ENCODE measurements at regions not wholly inside any gene's neighbourhood (a gene's known extent, or its start where the extent isn't known, plus 50 kb on each side); places are given as distances from the start of the nearest gene placed in this dataset.
"Not testable (repeated sequence)": the region's sequence is repeated elsewhere in the genome, so short reads cannot be mapped to it uniquely, and the experiment has no call there.

GRCh38 chr16:65725156-65725845 lies 603.4 kb upstream of the CDH11 start:
- no peak for DNase-seq (ENCODE audit: low read depth)

GRCh38 chr16:65722429-65722828 lies 600.6 kb upstream of the CDH11 start:
- DNase-seq (ENCODE audit: low read depth): no peak

GRCh38 chr16:65717846-65718245 lies 596.0 kb upstream of the CDH11 start:
- DNase-seq (ENCODE audit: low read depth): no peak

DNA sequence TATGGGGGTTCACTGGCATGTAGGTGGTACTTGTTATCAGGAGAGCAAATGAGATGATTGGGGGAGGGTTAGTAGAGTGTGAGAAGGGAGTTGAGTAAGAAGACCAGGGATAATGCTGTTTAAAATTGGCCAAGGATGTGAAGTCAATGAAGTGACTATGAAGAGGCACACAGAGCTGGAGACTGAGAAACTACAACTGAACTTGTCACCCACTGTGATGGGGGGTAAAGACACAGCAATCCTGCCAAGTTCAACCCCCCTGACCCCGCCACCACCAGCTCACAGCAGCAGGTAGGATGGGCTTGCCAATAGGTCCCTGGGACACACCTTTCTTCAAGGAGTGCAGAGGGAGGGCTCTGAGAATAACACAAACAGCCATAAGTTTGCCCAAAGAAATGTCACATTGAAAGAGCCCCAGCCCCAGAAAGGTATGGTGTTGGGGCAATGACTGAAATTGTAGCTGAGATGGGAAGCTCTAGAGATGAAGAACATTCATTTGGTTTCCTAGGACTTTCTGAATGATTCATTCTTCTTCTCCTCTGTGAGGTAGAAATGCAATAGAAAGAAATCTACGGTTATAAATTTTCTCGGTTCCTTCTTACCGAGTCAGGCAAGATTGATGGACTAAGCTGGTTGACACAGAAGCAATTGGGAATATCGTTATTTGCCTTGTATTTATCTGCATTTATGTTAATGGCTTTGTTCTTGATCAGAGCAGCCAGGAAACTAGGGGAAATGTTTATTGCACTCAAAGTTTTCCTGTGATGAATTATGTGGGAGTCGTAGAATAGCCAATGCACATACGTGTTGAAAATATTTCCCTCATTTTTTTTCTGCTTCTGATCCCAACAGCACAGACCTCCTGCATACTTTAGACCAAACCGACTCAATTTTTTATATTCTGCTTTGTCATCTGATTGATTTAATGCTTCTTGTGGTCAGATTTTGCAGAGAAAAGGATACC lies 595.2 kb upstream of the CDH11 start:
- DNase-seq (ENCODE audit: low read depth): no peak

- DNase-seq (ENCODE audit: low read depth): no peak
These were observed 591.4 kb upstream of the CDH11 start for GRCh38 chr16:65713181-65713808.

DNA sequence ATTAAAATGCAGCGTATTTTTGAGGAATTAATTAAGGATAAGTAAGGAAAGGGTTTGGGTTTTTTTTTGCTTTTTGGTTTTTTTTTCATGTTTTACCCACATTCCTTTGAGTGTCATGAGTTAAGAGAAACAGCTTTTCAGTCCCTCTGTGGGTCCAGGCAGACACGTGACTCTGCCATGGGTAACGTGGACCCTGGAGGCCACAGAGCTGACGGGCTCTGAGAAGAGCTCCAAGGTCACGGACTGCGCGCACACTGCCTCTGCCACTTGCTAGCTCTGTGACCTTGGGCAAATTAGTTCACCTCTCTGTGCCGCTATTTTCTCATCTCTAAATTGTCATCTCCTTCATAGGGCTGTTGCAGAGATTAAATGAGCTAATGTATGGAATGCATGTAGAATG lies 588.2 kb upstream of the CDH11 start:
- DNase-seq (ENCODE audit: low read depth): no peak

GRCh38 chr16:65704866-65705265 lies 583.0 kb upstream of the CDH11 start:
- no peak for DNase-seq (ENCODE audit: low read depth)

DNA sequence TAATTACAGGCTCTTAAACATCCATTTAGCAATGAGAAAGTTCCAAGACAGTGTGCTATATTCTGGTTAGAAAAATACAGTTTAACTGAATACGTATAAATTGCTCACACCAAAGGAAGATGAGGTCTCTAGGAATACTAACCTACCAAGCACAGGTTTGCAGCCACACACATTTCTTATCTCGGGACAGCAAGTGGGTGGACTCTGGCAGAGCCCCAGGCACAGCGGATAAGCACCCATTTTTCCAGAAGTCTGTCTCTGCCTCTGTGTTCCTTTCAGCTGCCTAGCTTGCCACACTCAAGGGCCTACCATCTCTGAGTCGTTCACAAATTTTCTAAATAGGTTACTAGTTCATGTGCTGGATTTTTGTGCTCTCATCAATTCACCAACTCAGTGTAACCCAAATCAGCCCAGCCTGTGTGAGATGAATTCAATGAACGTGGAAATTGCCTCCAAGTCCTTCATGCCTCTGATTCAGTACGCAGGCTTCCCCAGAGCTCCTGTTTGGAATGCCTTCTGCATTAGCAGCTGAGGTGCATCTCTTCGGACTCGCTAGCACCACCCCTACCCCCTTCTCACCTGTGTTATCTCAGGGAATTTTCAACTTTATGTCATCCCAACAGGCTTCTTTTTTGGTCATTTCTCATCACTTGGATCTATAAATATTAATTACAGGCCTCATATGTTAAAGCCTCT lies 581.0 kb upstream of the CDH11 start:
- DNase-seq (ENCODE audit: low read depth): no peak

DNA sequence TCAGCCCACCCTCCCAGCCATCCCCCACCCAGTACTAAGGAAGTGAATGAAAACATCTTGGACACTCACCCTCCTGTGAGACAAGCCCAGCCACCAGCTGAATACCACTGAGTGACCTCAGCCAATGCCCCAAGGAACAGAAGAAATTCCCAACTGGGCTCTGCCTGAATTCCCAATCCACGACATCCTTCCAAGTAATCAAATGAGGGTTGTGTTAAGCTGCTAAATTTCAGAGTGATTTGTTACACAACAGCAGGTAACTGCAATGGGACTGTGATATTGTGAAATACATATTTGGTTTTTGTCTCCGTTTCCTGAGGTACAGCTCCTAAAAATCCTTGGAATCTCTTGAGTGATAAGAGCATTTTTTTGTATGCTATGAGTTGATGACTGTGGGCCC lies 578.7 kb upstream of the CDH11 start:
- DNase-seq (ENCODE audit: low read depth): no peak

DNA sequence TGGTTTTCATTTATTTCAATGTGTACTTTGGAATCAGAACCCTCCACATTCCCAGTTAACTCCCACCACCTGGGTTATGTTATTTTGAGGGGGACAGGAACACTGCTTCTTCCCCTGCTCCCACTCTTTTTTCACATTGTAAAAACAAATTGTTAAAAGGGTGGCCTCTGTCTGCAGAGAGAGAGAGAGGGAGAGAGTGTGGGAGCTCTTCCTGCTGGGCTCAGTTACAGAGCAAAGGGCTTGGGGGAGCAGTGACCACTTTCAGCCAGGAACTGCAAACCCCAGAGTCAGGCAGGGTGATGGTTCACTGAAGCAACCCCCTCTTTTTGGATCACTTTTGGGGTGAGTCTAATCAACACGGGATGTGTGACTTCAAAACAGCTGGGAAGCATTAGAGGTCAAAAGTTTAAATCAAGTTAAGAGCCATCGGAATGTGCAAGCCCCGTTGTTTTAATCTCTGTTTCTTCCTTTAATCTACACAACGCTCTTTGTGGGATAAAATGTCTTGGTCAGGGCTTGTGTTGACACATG lies 577.0 kb upstream of the CDH11 start:
- DNase-seq (ENCODE audit: low read depth): peak; percentile 57

DNA sequence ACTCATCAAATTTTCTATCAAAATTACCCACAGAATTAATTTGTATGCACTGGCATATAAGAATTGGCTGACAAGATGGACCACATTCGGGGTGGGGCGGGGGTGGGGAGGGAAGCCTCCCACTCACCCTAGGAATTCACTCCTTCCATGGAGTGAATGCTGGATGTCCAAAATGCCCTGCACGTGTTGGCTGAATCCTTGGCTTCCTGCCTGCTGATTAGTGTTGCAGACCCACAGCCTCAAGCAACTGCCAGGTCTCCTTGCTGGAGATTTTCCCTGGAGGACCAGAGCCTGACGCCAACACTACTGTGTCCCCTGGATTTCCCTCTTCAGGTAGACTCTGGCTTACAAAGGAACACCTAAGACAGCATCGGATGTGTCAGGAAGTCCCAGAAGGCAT lies 575.7 kb upstream of the CDH11 start:
- no peak for DNase-seq (ENCODE audit: low read depth)

DNA sequence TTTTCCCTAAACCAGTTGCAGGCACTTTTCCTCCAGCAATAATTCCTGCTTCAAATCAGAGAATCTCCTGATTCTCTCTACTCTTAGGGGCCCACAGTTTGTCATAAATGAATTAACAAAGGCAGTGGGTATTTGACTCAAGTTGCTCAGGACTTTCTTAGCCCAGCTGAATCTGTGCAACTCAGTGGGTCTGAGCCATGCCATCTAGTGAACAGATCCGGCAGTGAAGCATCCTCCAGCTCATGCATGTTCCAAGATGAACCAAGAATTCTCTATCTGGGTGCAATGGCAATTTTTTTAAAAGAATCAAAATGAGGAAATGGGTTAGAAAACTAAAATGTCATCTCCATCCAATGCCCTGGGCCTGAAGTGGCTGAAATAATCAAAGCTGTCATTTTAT lies 575.2 kb upstream of the CDH11 start:
- no peak for DNase-seq (ENCODE audit: low read depth)

DNA sequence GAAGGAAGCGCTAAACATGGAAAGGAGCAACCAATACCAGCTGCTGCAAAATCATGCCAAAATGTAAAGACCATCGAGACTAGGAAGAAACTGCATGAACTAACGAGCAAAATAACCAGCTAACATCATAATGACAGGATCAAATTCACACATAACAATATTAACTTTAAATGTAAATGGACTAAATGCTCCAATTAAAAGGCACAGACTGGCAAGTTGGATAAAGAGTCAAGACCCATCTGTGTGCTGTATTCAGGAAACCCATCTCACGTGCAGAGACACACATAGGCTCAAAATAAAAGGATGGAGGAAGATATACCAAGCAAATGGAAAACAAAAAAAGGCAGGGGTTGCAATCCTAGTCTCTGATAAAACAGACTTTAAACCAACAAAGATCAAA lies 570.0 kb upstream of the CDH11 start:
- not testable (repeated sequence) for DNase-seq (ENCODE audit: low read depth)

GRCh38 chr16:65689726-65690125 lies 567.9 kb upstream of the CDH11 start:
- DNase-seq (ENCODE audit: low read depth): no peak

DNA sequence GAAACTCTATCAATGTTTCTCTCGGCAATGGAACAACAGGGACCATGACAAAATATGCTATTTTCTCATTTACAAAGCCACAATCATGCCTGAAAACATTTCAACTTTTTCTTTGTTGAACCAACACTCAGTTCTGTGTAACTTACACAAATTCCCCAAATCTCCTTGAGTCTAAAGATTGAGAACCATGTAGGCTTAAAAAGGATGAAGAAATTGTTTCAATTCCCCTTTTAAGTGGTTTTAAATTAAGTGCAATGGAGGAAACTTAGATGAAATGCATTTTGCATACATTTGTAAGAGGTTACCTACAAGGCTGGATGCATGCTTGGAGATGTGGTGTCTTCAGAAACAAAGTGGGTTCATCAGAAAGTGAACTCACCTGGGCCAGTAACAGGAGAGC lies 566.4 kb upstream of the CDH11 start:
- DNase-seq (ENCODE audit: low read depth): no peak

DNA sequence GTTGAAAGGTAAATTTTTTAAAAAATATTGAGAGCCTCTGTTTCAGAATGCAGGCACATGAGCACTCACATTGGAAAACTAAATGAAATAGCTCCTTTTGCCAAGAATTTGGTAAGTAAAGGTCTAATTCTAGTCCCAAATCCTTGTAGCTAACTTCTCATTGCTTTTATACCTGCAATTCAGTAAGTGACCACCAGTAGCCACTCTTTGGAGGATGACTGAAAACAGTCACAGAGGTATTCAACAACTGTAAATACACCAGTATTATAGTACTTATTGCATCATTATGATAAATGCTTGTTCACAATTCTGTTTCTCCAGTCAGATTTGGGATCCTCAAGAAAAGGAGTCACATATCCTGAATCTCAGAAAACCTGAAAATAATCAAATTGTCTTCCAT lies 562.4 kb upstream of the CDH11 start:
- DNase-seq (ENCODE audit: low read depth): no peak

DNA sequence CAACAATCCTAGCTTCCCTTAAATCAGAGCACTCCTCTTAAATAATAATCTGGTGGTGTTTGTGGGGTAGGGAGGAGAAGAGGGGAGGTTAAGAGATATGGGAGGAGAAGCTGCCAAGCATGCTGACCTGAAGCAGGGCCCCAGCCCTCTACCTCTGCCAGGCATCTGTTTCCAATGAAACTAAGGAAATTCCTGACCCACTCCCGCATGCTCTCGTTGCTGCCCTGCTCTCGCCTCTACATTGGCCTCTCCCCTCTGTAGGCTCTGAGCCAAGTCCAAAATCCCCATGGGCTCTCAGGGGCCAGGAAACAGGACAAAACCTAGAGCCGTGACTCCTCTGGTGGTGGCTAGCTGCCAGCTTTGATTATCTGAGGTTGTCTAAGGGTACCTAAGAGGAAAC lies 559.5 kb upstream of the CDH11 start:
- no peak for DNase-seq (ENCODE audit: low read depth)

DNA sequence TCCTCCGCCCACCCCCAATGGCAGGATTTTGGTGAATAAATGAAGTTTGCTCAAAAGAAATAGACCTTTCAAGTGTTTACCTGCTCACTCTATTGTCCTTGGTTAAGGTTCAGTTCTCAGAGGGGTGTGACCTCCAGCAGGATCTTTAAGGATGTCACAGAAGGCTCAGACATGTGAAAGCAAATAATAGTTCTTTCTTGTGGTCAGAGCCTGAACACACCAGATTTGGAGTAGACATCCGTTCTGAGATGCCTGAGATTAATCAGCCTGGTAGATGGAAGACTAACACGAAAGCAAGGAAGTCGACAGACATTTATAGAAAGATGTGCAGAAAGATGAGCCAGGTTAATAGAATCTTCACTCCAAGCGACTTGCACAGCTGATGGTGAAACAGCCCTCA lies 557.9 kb upstream of the CDH11 start:
- no peak for DNase-seq (ENCODE audit: low read depth)

DNA sequence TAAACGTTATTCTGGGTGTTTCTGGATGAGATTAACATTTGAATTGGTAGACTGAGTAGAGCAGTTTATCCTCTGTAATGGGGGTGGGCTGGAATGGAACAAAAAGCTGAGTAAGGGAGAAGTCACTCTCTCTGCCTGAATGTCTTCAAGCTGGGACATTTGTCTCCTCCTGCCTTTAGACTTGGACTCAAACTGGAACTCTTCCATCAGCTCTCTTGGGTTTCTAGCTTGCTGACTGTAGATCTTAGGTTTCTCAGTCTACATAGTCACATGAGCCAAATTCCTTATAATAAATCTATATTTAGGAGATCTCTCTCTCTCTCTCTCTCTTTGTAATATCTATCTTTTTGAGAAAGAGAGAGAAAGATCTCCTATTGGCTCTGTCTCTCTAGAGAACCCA lies 553.3 kb upstream of the CDH11 start:
- no peak for DNase-seq (ENCODE audit: low read depth)

GRCh38 chr16:65672960-65673359 lies 551.1 kb upstream of the CDH11 start:
- DNase-seq (ENCODE audit: low read depth): no peak

GRCh38 chr16:65671071-65671470 lies 549.2 kb upstream of the CDH11 start:
- no peak for DNase-seq (ENCODE audit: low read depth)

DNA sequence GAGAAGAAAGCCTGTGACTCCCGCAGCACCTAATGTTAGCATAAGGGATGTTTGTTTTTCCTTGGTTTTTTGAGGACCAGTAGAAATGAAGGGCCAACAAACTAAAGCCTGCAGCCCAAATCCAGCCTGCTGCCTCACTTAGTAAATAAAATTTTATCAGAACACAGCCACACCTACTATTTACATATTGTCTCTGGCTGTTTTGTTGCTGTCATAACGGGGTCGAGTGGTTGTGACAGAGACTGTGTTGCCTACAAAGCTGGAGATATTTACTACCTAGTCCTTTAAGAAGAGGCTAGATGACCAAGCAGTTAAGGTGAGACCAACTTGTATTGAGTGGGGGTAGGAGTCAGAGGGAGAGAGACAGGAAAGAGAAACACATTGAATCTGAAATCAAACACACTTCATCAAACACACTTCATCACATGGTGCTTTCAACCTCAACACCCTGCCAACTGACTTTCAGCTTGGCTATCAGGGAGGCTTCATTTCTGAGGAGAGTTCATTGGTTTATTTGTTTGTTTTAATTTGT lies 546.3 kb upstream of the CDH11 start:
- no peak for DNase-seq (ENCODE audit: low read depth)
